GM12875 (cell line): ENCODE measurements at regions not wholly inside any gene's neighbourhood (a gene's known extent, or its start where the extent isn't known, plus 50 kb on each side); places are given as distances from the start of the nearest gene placed in this dataset.

Experiments used
- H3K4me3 ChIP-seq: one replicate; pipeline ENCODE4 v1.5.1; 2011; ENCODE audit warnings: low read depth, low read length, control low read depth
- CTCF ChIP-seq: IDR thresholded peaks from 2 replicates; pipeline ENCODE4 v1.5.1; 2011; ENCODE audit warnings: low read depth, mild to moderate bottlenecking, control low read depth, inconsistent platforms, low read length, moderate library complexity, borderline replicate concordance; ENCODE audit not compliant: insufficient read depth

DNA sequence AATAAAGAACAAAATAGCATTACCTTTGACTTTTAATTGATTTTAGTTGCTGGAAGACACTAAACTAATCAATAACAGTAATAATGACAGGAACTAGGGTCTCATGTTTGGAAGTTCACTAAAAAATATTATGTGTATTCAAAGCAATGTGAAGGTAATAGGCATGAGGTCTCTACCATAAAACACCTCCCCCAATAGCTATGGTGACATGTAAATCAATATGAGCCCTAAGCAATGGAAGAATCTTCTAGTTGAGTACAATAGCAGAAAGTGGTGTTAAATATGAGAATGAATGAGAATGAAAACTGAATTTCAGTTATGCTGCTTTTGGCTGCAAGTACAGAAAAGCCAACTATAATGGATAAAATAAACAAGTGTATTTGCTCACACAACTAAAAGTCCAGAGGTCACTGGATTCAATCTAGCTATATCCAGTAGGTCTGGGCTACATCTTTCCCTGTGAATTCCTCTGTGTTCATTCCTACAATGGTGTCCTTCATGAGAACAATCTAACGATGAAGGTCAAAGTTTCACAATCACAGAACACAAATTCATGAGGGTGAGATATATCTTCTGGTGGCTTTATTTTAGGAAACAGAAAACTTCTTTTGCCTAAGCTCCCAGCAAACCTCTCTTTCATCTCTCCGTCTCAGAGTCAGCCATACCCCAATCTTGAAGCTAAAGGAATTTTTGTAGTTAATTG is 728.0 kb downstream of the FSCB start:
- no peak for TF ChIP-seq CTCF
- no peak overlapping the region for H3K4me3 ChIP-seq

GRCh38 chr14:43778570-43778936 is 728.5 kb downstream of the FSCB start:
- H3K4me3 ChIP-seq: no peak overlapping the region
- TF ChIP-seq CTCF: no peak

DNA sequence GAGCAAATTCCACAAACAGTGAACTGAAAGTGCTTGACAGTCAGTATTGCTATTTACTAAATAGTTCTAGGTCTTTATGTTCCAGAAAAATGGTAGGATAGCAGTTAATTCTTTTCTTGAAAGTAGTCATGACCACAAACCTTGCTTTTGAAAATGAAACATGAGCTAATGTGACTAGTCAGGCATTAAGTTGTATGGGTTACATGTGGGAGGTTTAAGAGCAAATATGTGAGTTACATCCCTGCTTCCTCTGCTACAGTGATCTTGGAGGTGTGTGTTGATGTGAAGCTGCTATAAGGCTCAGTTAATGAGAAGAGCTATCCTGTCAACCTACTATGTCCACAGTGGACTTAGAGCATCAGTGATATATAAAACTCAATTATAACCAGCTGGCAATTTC is 741.6 kb downstream of the FSCB start:
- H3K4me3 ChIP-seq: no peak overlapping the region
- TF ChIP-seq CTCF: no peak

DNA sequence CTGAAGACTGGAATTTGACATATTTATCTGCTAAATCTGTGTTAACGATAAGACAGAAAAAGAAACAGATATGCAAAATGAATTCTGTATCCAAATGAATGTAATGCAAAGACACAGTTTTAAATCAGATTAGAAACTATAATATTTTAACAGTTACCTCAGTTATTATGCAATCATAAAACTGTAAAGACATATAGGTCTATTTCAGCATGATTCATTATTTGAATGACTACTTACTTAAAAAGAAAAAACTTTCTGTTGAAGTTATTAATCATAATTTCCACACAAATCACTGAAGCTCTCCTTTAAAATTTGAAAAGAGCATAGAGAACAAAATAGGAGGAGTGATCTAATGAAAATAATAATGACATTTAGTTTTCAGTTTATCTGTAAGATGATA is 742.6 kb downstream of the FSCB start:
- TF ChIP-seq CTCF: no peak
- no peak overlapping the region for H3K4me3 ChIP-seq

DNA sequence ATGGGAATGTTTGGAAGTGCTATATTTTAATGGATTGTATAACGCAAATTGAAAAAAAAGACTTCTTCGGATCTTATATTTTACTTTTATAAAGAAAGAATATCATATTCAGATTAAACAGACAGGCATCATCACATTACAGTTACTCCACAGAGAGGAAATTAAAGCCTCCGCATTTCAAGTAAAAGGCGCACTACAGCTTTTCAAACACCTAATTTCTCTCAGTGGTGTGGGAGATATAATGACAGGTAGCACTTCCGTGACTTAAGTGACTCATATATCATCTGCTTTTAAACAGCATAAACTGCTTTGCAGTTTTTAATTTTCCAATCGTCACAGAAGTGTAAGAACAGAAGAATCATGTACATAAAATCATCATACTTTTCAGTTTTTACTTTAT is 751.4 kb downstream of the FSCB start:
- no peak for TF ChIP-seq CTCF
- H3K4me3 ChIP-seq: no peak overlapping the region

GRCh38 chr14:43754838-43755237 is 752.2 kb downstream of the FSCB start:
- H3K4me3 ChIP-seq: no peak overlapping the region
- TF ChIP-seq CTCF: no peak

GRCh38 chr14:43745746-43746145 is 761.3 kb downstream of the FSCB start:
- no peak overlapping the region for H3K4me3 ChIP-seq
- TF ChIP-seq CTCF: no peak
